ENCODE measurements at regions not wholly inside any gene's neighbourhood (a gene's known extent, or its start where the extent isn't known, plus 50 kb on each side); places are given as distances from the start of the nearest gene placed in this dataset. TPM values are rescaled to one million over a fixed set of nuclear protein-coding genes. Genes with fewer than 3 reads are reported as not detected.

Small RNAs in the stretch of these regions (small RNA-seq; reads per million reads assigned to genes)
- not detected for gene AP002963.1
- gene RNA5SP350, result not detected
